GM04504 (cell line): ENCODE measurements at regions not wholly inside any gene's neighbourhood (a gene's known extent, or its start where the extent isn't known, plus 50 kb on each side); places are given as distances from the start of the nearest gene placed in this dataset.
"Not testable (repeated sequence)": the region's sequence is repeated elsewhere in the genome, so short reads cannot be mapped to it uniquely, and the experiment has no call there.

Experiments used
- DNase-seq: peaks from one replicate; pipeline ENCODE4 v3.0.0-alpha.2; 2012; ENCODE audit warnings: low read depth

DNA sequence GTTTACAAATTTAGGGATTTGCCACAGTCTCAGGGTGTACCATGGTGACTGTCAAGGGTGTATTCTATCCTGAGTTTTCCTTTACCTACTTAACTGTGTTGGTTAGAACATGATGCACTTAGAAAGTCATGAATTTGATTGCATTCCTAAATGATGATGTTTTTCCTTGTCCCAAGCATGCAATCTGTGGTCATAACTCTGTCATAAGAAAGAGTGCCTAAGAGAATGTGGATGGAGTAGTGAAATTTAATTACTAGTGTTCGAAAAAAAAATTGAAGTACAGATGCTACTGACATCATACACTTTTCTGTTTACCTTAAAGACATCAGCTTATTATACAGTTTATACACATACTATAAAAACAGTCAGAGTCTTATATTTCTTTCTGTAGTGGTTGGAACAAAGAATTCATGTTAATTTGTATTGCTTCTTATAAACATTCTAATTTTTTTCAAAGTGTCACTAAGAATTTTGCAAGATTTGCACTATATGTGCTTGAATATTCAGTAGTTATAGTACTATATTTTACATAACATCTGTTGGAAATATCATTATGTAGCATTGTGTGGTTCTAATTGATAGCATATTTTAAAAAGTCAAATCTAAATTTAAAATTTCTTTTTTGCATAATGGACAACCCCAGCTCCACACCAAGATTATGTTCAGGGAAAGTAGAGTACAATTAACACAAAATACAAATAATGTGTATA is 231.3 kb upstream of the KCNMB2 start:
- DNase-seq: peak; percentile 55

DNA sequence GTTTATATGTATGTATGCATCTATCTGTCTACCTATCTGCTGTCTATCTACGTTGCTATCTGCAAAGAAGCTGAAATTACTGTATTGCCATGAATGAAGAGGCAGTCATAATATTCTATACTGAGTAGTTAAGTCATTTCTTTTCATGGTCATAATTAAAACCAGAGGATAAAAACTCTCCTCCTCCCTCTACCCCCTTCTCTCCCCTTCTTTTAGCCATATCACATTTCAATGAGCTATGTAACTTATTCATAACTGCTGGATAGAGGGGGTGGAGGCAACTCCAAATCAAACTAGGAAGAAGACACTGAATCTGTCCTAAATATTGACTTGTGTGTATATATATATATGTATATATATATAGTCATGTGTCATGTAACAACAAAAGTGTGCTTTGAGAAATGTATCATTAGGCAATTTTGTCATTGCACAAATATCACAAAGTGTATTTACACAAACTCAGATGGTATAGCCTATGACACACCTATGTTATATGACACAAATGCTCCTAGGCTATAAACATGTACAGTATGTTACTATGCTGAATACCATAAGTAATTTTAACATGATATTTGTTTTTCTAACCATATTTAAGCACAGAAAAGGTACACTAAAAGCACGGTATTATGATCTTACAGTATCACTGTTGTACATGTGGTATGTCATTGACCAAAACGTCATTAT is 229.7 kb upstream of the KCNMB2 start:
- no peak for DNase-seq

DNA sequence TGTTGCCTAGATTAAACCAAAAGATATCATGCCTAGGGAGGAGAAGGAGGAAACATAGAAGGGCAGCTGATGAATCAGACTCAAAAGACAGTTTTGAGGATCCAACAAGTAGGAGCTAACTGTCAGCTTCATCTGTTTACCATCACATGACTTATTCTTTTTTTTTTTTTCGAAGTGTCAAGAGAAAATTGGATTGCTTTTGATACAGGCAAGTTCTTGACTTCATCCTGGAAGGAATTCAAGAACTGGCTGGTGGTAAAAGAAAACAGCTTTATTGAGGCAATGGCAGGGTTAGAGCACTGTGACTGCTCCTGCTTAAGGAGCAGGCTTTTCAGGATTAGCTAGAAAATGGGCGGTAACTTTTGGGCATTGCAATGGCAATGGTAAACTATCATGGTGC is 227.5 kb upstream of the KCNMB2 start:
- no peak for DNase-seq

DNA sequence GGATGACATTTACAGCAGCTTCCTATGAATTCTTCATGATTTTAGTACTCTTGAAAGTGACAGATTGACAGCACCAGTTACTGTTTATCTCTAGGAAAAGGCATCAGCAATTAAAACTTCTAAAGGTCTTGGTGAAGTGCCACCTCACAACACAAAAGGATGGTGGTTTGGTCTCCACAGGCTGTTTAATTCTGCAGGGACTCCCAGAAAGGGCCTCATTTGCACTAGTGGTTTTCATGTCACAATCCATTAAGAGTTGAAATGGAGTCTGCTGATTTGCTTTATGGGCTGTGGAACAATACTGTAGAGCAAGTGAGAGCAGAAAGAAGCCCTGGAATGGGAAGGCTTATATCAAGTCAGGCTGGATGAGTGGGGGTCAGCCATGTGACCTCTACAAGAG is 225.3 kb upstream of the KCNMB2 start:
- no peak for DNase-seq

DNA sequence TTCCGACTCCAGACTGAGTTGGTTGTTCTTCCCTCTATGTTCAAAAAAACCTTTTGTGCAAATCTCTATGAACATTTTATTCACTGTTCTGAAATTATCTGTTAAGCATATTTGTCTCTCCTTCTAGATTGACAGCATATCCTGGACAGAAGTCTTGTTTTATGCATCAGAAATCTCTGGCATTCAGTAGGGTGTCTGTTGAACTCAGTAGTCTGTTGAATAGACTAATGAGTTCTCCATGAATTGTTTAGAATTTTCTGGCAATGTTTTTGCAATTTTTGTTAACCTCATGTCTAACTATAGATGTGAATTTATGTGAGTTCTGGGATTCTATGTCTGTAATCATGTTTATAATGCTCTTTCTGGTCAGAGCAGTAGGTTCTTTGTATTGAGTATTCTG is 222.5 kb upstream of the KCNMB2 start:
- no peak for DNase-seq

DNA sequence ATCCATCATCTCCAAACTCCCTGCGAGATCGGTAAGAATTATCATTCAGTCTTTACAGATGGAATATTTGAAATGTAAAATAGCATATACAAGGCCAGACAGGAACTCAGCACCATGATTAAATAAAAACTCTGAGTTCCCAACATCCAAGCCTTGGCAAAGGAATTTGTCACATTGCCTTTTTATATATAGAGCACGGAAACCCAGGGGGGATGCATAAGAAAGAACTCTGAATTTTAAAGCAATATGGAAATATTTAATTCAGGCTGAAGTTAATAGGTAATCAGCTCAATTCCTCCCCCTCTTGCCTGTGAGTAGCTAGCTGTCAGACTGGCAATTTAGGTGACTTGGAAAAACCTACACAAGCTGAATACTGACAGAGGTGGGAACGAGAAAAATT is 217.9 kb upstream of the KCNMB2 start:
- DNase-seq: no peak

DNA sequence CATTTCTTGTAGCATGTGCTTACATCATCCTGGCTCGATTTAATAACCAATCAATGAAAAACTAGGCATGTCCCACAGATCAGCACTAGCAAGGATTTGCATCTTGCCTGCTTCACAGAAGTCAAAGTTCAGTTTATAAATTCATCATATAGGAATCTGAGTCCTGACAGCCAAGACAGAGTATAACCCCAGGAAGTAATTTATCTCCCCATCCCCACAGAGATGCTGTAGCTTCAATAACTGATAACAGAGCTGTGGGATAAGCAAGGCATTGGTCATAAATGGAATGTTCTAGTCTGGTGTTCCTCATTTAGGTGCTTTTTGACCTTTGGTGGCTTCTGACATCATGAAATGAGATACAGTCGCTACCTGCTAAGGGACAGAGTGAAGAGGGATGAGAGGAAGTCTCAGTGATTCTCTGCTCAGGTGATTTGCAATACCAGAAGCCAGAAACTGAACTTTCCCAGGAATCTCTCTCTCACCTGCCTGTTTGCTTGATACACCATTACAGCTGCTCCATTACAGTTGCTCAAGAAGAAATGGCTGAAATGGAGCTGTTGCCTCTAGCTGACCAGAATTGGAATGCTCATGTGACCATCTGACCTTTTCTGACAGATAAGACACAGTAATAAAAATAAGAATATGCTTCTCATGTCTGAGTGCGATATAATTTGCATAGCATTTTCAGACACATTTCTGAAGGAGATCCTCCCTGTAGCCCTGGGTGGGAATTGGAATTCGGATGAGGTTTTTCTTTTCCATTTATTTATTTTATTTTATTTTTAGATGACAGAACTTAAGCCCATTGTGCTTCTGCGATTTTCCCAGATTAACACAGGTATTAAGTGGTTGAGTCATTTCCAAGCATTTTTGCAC is 217.1 kb upstream of the KCNMB2 start:
- DNase-seq: no peak

DNA sequence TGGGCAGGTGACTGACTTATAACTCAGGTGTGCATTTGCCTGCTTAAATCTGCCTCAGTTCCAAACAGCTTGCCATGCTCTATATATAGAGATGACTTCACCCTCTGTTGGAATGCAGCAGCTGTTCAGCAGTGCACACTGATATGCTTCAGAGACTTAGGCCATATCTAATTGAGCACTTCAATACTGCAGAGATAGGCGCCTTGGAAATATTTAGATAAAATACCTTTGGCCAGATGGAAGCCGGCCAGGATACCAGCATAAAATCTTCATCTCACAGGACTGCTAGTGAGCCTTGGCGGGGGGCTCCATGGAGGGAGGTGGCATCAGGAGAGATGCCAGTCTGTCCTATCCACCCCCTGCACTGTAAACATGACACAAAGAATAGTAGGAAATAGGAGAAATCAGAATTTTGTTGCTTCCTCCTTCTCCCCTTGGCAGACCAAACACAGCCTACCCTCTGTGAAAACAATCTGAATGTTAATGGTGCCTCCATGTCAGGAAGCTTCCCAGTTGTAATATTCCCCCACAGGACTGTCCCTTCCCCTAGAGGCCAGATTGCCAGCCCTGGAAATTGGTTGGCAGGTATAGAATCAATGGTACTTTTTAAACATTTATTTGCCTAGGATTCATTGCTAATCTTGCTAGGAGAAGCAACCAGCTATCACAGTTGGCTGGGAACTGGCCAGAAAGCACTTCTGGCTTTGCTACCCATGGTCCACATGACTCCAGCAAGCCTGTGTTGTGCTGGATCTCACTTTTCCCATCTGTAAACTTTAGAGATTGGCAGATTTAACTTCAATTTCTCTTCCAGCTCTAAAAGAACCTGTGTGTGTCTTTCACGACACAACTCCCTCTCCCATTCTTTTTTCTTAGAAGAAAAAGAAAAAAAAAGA is 215.5 kb upstream of the KCNMB2 start:
- DNase-seq: no peak

DNA sequence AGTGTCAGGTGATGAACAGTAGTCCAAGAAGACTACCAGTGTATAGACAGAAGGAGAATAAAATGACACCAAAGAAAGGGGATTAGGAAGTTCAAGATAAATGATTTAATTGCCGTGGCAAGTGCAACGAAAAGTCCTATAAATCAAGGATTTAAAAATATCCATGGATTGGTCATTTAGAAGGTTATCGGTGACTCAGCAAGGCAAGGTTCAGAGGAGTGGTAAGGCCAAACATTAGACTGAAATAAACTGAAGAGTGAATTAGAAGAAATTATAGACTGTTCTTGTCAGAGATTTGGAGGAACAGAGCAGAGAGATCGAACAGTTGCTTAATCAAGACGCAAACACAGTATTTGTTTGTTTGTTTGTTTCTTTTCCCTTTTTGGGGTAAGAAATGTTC is 211.9 kb upstream of the KCNMB2 start:
- no peak for DNase-seq

DNA sequence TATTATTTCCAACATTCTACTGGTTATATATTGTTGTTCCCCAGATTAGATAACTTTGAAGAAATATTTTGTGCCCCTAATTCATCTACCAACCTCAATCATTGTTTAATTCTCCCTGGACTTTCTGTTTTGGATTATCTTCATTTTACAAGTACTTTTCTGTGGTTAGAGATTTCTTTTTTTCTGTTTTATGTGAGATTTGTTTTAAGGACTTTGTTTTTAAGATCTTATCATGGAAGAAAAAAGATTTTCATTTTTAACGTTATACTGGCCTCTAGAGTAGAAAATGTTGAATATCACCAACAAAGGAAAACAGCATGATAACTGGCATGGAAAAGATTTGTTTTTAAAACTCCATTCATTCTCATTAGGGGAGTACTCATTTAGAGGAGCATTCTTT is 210.9 kb upstream of the KCNMB2 start:
- DNase-seq: peak; percentile 26

DNA sequence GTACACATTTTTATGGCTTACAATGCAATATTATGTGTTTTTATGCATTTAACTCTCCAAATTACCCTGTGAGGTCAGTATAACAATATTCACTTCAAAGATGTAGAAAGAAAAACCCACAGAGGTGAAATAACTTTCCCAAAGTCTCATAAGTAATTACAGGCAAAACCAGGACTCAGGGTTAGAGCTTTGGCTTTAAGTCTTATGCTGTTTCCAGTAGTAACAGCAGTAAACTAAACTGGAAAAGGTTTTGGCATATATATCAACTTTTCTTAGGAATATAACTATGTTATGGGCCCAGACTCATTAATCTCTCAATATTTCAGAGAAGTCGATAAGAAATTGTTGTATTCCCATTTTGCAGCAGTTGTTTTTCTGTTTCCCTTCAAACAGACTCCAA is 206.3 kb upstream of the KCNMB2 start:
- DNase-seq: no peak

DNA sequence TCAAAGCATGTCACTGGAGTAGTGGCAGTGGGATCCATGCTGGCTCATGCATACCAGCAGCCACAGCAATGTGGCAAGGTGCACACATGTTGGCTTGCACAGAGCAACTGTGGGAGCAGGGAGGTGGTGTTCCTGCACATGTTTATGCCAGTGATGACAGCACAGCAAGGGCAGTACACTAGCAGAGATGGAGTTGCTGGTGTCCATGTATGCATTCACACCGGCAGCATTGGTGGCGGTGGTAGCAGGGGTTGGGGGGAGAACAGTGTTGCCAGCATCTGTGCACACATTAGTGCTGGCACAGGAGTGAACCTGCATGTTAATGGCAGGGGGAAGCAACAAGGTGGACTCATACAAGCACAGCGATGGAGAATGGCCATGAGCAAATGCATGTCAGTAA is 202.0 kb upstream of the KCNMB2 start:
- DNase-seq: no peak

DNA sequence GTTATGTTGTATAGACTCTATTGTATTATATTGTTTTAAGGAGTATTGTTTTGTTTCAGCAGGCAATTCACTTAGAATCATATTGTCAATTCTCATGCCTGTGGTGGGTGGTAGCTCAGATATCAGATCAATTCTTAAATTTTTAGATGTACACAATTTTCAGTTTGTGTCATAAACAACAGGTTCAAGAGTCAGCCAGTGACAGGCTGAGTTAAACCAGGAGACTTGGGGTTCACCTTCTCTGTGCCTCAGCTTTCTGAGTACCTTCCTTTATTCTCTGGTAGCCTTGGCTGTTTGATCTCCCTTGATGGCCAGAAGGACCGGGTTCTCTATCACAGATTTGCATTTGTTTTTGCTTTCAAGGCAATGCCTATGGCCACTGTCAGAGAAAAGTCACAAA is 199.9 kb upstream of the KCNMB2 start:
- DNase-seq: no peak

DNA sequence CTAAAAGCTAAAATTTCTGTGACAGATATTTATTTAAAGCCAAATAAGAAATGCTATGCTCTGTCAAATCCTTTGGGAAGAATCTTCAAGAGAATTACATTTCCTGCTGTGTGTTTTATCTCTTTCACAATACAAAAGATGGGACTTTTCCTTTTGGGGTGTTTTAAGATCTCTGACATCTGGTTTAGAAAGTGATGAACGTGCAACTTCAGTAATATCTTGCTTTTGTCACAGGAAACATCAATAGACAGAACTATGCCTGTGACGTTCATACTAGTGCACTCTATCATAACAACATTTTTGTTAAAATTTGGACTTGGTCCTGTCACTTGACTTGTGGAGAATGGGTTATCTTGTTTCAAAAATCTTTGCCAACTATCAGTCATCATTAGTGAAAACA is 195.7 kb upstream of the KCNMB2 start:
- DNase-seq: no peak

DNA sequence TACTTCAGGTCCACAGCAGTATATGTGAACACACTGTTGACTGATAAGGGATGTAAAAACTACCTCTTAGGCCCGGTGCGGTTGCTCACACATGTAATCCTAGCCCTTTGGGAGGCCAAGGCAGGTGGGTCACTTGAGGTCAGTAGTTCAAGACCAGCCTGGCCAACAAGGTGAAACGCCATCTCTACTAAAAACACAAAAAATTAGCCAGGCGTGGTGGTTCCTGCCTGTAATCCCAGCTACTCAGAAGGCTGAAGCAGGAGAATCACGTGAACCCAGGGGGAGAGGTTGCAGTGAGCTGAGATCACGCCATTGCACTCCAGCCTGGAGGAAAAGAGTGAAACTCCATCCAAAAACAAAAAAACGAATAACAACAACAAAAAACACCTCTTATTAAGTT is 194.6 kb upstream of the KCNMB2 start:
- DNase-seq: no peak

DNA sequence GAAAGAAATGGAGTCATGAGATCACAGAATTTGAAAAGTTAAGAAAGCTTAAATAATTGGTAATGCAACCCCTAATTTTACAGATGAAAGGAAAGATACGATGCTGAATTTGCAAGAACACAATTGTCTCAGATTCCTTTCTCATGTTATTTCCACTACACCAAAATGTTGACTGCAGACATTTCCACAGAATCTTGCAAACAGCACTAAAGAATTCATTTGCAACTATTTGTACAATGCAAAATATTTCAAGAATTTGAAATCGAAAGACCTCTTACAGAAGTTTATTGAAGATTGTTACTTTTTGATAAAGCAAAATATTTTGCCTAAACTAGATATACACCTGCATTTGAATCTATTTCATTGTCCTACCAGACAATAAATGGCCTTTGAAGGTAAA is 194.1 kb upstream of the KCNMB2 start:
- DNase-seq: no peak

DNA sequence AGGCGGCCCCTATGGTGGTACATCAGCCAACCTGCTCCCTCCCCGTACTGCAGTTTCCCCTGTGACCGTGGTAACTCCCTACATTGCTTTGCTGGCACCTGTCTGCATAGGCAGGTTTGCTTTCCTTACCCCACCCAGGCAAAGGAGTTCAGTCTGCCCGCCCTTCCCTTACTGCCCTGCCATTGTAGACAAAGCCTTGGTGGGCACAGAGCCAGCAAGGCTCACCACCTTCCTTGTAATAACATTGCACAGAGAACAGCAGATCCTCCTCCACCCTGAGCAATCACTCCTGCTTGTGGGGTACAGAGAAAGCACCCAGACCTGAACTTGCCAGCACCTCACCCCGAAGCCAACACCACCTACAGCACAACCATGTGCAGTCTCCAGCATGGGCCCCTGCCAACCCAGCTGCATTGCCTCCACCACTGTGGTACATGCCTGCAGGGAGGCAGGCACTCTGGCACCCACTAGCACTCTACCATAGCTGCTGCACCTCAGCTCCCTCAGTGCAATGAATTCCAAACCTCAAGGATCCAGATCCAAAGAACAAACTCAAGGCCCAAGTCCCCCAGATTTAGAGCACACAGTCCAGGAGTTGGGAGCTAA is 192.7 kb upstream of the KCNMB2 start:
- DNase-seq: no peak

DNA sequence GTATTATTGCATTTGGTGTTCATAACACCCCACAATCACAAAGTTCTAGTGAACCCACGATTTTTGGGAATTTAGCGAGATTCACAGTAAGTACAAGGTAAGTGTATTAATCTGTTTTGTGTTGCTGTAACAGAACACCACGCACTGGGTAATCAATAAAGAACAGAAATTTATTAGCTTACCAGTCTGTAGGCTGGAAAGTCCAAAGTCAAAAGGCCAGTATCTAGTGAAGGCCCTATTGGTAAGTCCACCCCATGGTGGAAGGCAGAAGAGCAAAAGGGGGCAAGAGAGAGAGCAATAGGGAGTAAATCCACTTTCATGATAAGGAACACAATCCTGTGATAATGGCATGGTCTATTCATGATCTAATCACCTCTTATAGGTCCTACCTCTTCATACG is 190.3 kb upstream of the KCNMB2 start:
- no peak for DNase-seq

DNA sequence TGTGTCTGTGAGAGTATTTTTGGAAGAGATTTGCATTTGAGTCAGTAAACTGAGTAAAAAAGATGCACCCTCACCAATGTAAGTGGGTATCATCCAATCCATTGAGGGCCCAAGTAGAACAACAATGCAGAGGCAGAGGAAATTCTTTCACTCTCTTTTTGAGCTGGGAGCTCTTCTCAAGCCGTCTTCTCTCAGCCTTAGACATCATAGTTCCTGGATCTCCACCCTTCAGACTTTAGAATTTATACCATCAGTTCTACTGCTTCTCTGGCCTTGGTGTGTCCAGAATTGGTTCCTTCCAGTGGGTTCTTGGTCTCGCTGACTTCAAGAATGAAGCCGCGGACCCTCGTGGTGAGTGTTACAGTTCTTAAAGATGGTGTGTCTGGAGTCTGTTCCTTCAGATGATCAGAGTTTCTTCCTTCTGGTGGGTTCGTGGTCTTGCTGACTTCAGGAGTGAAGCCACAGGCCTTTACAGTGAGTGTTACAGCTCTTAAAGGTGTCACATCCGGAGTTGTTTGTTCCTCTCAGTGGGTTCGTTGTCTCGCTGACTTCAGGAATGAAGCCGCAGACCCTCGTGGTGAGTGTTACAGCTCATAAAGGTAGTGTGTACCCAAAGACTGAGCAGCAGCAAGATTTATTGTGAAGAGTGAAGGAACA is 187.5 kb upstream of the KCNMB2 start:
- DNase-seq: not testable (repeated sequence)

DNA sequence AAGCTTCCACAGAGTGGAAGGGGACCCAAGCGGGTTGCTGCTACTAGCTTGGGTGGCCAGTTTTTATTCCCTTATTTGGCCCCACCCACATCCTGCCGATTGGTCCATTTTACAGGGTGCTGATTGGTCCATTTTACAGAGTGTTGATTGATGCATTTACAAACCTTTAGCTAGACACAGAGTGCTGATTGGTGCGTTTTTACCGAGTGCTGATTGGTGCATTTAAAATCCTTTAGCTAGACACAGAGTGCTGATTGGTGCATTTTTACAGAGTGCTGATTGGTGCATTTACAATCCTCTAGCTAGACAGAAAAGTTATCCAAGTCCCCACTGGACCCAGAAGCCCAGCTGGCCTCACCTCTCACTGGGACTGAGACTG is 187.0 kb upstream of the KCNMB2 start:
- not testable (repeated sequence) for DNase-seq

DNA sequence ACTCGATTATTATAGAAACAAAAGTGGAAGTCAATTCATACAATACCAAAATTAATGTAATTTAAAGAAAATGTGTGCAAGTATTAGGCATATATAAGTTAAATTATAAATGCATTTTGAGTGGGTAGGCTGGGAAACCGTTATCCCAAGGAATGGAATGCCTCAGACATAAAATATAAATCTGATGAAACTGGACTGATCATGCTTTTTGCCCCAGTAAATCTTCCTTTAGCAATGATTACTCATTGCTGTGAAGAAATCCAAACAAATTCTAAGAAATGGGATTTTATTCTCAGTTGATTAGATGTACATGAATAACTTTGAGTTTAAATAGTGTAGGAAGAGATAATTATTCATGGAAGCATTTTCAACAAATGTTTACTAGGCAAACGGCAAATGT is 185.5 kb upstream of the KCNMB2 start:
- no peak for DNase-seq
